ENCODE measurements at regions not wholly inside any gene's neighbourhood (a gene's known extent, or its start where the extent isn't known, plus 50 kb on each side); places are given as distances from the start of the nearest gene placed in this dataset. TPM values are rescaled to one million over a fixed set of nuclear protein-coding genes. Genes with fewer than 3 reads are reported as not detected.

Small RNAs in the stretch of these regions (microRNA-seq; reads per million reads assigned to microRNA genes)
- gene MIR4303 (ENCODE audit: borderline microRNAs expressed) (not detected), gene MIR4495 (ENCODE audit: borderline microRNAs expressed) (not detected)

Small RNAs in the stretch of these regions (small RNA-seq; reads per million reads assigned to genes)
- not detected for gene AC018659.1
- gene MIR4303: not detected
- not detected for gene MIR4495
- not detected for gene RNU4-41P
- gene RNU6-36P: 0.33 reads per million

Measured in K562 (cell line).